GM18907 (cell line): ENCODE measurements at regions not wholly inside any gene's neighbourhood (a gene's known extent, or its start where the extent isn't known, plus 50 kb on each side); places are given as distances from the start of the nearest gene placed in this dataset.
"Not testable (repeated sequence)": the region's sequence is repeated elsewhere in the genome, so short reads cannot be mapped to it uniquely, and the experiment has no call there.

Experiments used
- ATAC-seq: cut with Tn5 transposase; IDR thresholded peaks from one replicate; pipeline ENCODE4 v1.9.1; 2021; ENCODE audit warnings: mild to moderate bottlenecking, moderate library complexity; ENCODE audit not compliant: unreplicated experiment

- ATAC-seq, result no peak
Measured at GRCh38 chr9:100639854-100640253, 62.0 kb downstream of the CAVIN4 start.

- ATAC-seq, result no peak
Measured at GRCh38 chr9:100640447-100641050, 62.7 kb downstream of the CAVIN4 start.

GRCh38 chr9:100641166-100641565 is 63.3 kb downstream of the CAVIN4 start:
- no peak for ATAC-seq

GRCh38 chr9:100652850-100653249 is 75.0 kb downstream of the CAVIN4 start:
- ATAC-seq, result no peak

GRCh38 chr9:100653643-100654334 is 75.9 kb downstream of the CAVIN4 start:
- no peak for ATAC-seq

- not testable (repeated sequence) for ATAC-seq
Measured at GRCh38 chr9:100656851-100657250, 79.0 kb downstream of the CAVIN4 start.

- ATAC-seq, result no peak
Measured at GRCh38 chr9:100661668-100662067, 83.8 kb downstream of the CAVIN4 start.

GRCh38 chr9:100662122-100662521 is 84.2 kb downstream of the CAVIN4 start:
- ATAC-seq, result no peak

GRCh38 chr9:100667448-100667847 is 89.6 kb downstream of the CAVIN4 start:
- ATAC-seq, result no peak

GRCh38 chr9:100668024-100668423 is 90.1 kb downstream of the CAVIN4 start:
- no peak for ATAC-seq

- no peak for ATAC-seq
Measured at GRCh38 chr9:100669968-100670367, 92.1 kb downstream of the CAVIN4 start.

- peak; percentile 72 for ATAC-seq
Measured at GRCh38 chr9:100670719-100671118, 92.8 kb downstream of the CAVIN4 start.

GRCh38 chr9:100671898-100672297 is 94.0 kb downstream of the CAVIN4 start:
- no peak for ATAC-seq

GRCh38 chr9:100673249-100673648 is 95.4 kb downstream of the CAVIN4 start:
- no peak for ATAC-seq

GRCh38 chr9:100674419-100675122 is 96.7 kb downstream of the CAVIN4 start:
- ATAC-seq, result no peak

- no peak for ATAC-seq
Measured at GRCh38 chr9:100679834-100680233, 102.0 kb downstream of the CAVIN4 start.

- no peak for ATAC-seq
Measured at GRCh38 chr9:100686420-100686819, 108.5 kb downstream of the CAVIN4 start.

GRCh38 chr9:100689635-100690034 is 111.8 kb downstream of the CAVIN4 start:
- ATAC-seq, result no peak

GRCh38 chr9:100690438-100690837 is 112.6 kb downstream of the CAVIN4 start:
- ATAC-seq, result no peak

- ATAC-seq, result no peak
Measured at GRCh38 chr9:100697339-100697738, 119.5 kb downstream of the CAVIN4 start.

- ATAC-seq, result no peak
Measured at GRCh38 chr9:100698945-100699344, 121.1 kb downstream of the CAVIN4 start.

- no peak for ATAC-seq
Measured at GRCh38 chr9:100699668-100700067, 121.8 kb downstream of the CAVIN4 start.
